Activated CD8-positive, alpha-beta T cell treated with anti-CD3 and anti-CD28 coated beads for 36 hours (primary cell): ENCODE measurements at regions not wholly inside any gene's neighbourhood (a gene's known extent, or its start where the extent isn't known, plus 50 kb on each side); places are given as distances from the start of the nearest gene placed in this dataset.

Source experiments
- ATAC-seq: fragments of 200-7000 bp; cut with Tn5 transposase; one replicate; pipeline ENCODE4 v1.10.0; 2021; ENCODE audit warnings: mild to moderate bottlenecking, moderate library complexity
- CTCF ChIA-PET: fragments of 350-600 bp; sonication (Branson Sonifier 250); formaldehyde crosslinking; loops from one replicate; lab custom pipeline; 2021; ENCODE audit warnings: antibody characterized with exemption; lab: Charles Lee
- POLR2A ChIA-PET: fragments of 350-600 bp; sonication (Branson Sonifier 250); formaldehyde crosslinking; loops from one replicate; lab custom pipeline; 2021; ENCODE audit warnings: antibody characterized with exemption; lab: Charles Lee
- DNase-seq: peaks from one replicate; pipeline ENCODE4 v3.0.0-alpha.2; 2020
- H3K27ac Mint-ChIP-seq: one replicate; pipeline ENCODE4 v1.8.0; 2021; ENCODE audit warnings: mild to moderate bottlenecking, mixed read lengths
- H3K27me3 Mint-ChIP-seq: one replicate; pipeline ENCODE4 v1.8.0; 2021; ENCODE audit warnings: mixed read lengths
- H3K36me3 Mint-ChIP-seq: one replicate; pipeline ENCODE4 v1.8.0; 2021; ENCODE audit warnings: low read depth, mixed read lengths
- H3K4me1 Mint-ChIP-seq: one replicate; pipeline ENCODE4 v1.8.0; 2021; ENCODE audit warnings: low read depth, mixed read lengths
- H3K4me3 Mint-ChIP-seq: one replicate; pipeline ENCODE4 v1.8.0; 2021; ENCODE audit warnings: mild to moderate bottlenecking, moderate library complexity, mixed read lengths
- H3K9me3 Mint-ChIP-seq: one replicate; pipeline ENCODE4 v1.8.0; 2021; ENCODE audit warnings: mixed read lengths
- CTCF ChIP-seq: fragments of 200-600 bp; IDR thresholded peaks from one replicate; pipeline ENCODE4 v1.8.0; 2022; ENCODE audit warnings: antibody characterized with exemption, mild to moderate bottlenecking
- intact Hi-C: fragments of 100-400 bp; cut with micrococcal nuclease; formaldehyde crosslinking; loops from one replicate; pipeline ENCODE4 v1.10.0; 2022

DNA sequence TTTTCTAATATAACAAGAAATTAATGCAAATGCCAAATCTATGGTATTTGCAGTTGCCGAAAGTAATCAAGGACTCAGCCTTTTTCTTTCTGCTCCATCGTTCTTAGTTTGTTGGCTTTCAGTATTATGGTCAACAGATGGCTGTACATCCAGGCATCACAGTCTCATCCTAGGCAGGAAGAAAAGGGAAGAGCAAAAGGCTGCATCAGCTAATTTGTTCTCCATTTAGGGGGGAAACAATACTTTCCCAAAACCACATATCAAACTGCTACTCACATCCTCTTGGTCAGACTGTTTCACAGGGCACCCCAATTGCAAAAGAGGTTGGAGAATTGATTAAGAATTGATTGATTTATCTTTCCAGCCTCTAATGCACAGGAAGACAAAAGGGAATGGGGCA is 89.3 kb downstream of the MDH1 start:
- Mint-ChIP-seq H3K4me1 (peaks cover 14% of the 10 kb centered on the region), H3K36me3 (no peaks in the 10 kb centered on the region), H3K4me3 (no peak overlapping the region), H3K9me3 (no peaks in the 10 kb centered on the region), H3K27me3 (peaks cover 4% of the 10 kb centered on the region), H3K27ac (no peak overlapping the region)
- POLR2A ChIA-PET, result interaction anchor here (0.9 kb wide), 1 partner anchor 100 kb away, joined by 3 read pairs; no protein-coding TSS in a partner anchor
- no peak for DNase-seq
- CTCF ChIA-PET, result interaction anchor here (2.1 kb wide), 1 partner anchor 14 kb away, joined by 7 read pairs; no protein-coding TSS in a partner anchor
- ATAC-seq, result no peak
- intact Hi-C loops, result no loop called here
- TF ChIP-seq CTCF, result no peak

DNA sequence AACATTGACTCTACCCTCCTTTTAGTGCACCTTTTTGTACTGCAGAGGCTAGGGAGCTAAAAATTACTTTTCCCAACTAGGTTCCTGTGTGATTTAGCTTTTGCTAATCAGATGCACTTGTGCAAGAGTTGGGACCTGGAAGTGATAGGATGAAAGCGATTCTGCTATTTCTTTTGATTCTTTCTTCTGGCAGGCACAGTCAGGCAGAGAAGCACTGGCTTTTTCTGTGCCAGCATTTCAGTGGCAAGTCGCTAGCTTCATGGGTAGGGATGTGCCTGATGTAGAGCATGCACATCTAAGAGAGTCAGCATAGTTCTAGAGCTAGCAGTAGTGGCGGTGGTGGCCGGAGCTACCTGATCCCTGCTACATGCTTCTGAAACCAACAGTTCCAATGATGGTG is 89.8 kb downstream of the MDH1 start:
- Mint-ChIP-seq H3K27ac (no peak overlapping the region), H3K9me3 (no peaks in the 10 kb centered on the region), H3K27me3 (peaks cover 3% of the 10 kb centered on the region), H3K4me1 (peaks cover 14% of the 10 kb centered on the region), H3K4me3 (no peak overlapping the region), H3K36me3 (no peaks in the 10 kb centered on the region)
- ChIA-PET CTCF (interaction anchor here (0.6 to 2.1 kb wide), 3 partner anchors 14 to 649 kb away, joined by 3 to 7 read pairs (median 3); no protein-coding TSS in a partner anchor), POLR2A (no interaction called here)
- no peak for DNase-seq
- ATAC-seq, result no peak
- intact Hi-C loops, result no loop called here
- TF ChIP-seq CTCF, result no peak

GRCh38 chr2:63679252-63679855 is 90.6 kb downstream of the MDH1 start:
- H3K27me3 Mint-ChIP-seq, result peaks cover 3% of the 10 kb centered on the region
- H3K4me3 Mint-ChIP-seq, result no peak overlapping the region
- TF ChIP-seq CTCF, result no peak
- intact Hi-C loops, result no loop called here
- H3K9me3 Mint-ChIP-seq, result no peaks in the 10 kb centered on the region
- POLR2A ChIA-PET, result no interaction called here
- DNase-seq (no peak), ATAC-seq (no peak)
- CTCF ChIA-PET, result interaction anchor here (0.6 to 2.1 kb wide), 3 partner anchors 13 to 649 kb away, joined by 3 to 7 read pairs (median 3); no protein-coding TSS in a partner anchor
- H3K36me3 Mint-ChIP-seq, result no peaks in the 10 kb centered on the region
- no peak overlapping the region for H3K27ac Mint-ChIP-seq
- peaks cover 14% of the 10 kb centered on the region for H3K4me1 Mint-ChIP-seq

DNA sequence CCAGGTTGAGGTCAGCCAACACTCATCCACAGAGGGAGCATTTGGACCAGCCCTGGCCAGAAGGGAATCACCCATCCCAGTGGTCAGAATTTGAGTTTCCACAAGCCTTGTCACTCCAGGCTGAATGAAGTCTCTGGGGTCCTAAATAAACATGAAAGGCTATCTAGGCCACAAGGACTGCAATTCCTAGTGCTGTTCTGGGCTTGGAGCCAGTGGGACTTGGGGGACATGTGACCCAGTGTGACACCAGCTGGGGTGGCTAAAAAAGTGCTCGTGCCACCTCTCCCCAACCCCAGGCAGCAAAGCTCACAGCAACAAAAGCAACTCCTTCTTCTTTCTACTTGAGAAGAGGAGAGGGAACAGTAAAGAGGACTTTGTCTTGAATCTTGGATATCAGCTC is 91.7 kb downstream of the MDH1 start:
- CTCF ChIA-PET, result interaction anchor here (1.4 kb wide), 1 partner anchor 13 kb away, joined by 5 read pairs; no protein-coding TSS in a partner anchor

More for the DNA sequence above, 91.7 kb downstream of the MDH1 start:
- no peak overlapping the region for H3K27ac Mint-ChIP-seq
- no peak overlapping the region for H3K4me3 Mint-ChIP-seq
- ATAC-seq (no peak), DNase-seq (no peak)
- peaks cover 3% of the 10 kb centered on the region for H3K27me3 Mint-ChIP-seq
- TF ChIP-seq CTCF, result no peak
- H3K36me3 Mint-ChIP-seq, result no peaks in the 10 kb centered on the region
- intact Hi-C loops, result no loop called here
- peaks cover 14% of the 10 kb centered on the region for H3K4me1 Mint-ChIP-seq
- POLR2A ChIA-PET, result no interaction called here
- H3K9me3 Mint-ChIP-seq, result no peaks in the 10 kb centered on the region
